PFSK-1 (cell line): ENCODE measurements at regions not wholly inside any gene's neighbourhood (a gene's known extent, or its start where the extent isn't known, plus 50 kb on each side); places are given as distances from the start of the nearest gene placed in this dataset.

Source experiments
- FOXP2 ChIP-seq: optimal IDR thresholded peaks from 2 replicates; pipeline ENCODE3; 2011; ENCODE audit warnings: borderline replicate concordance, control low read depth, inconsistent platforms; ENCODE audit not compliant: insufficient read depth; ENCODE audit errors: extremely low read length, extremely low read depth
- POLR2AphosphoS5 ChIP-seq: IDR thresholded peaks from 2 replicates; pipeline ENCODE4 v1.6.1; 2012; ENCODE audit warnings: low read depth, mild to moderate bottlenecking, control low read depth, low read length, moderate library complexity
- REST ChIP-seq, 2 experiments: IDR thresholded peaks; 2 replicates each; pipeline versions ENCODE4 v1.6.1 to v1.8.0; 2011 to 2012; ENCODE audit warnings: low read depth in 2 of 2, low read length in 2 of 2, control low read depth in 1 of 2, inconsistent platforms in 1 of 2, mild to moderate bottlenecking in 1 of 2, moderate library complexity in 1 of 2; ENCODE audit not compliant: insufficient read depth in 1 of 2
- SIN3A ChIP-seq: IDR thresholded peaks from 2 replicates; pipeline ENCODE4 v1.6.1; 2012; ENCODE audit warnings: mild to moderate bottlenecking, low read length, moderate library complexity, borderline replicate concordance; ENCODE audit not compliant: insufficient read depth
- TAF1 ChIP-seq: IDR thresholded peaks from 2 replicates; pipeline ENCODE4 v1.6.1; 2012; ENCODE audit warnings: low read length, control low read depth, borderline replicate concordance; ENCODE audit not compliant: insufficient read depth

GRCh38 chr6:137724018-137724403, 143.0 kb upstream of the TNFAIP3 start:
- TF ChIP-seq POLR2AphosphoS5: no peak
- TF ChIP-seq SIN3A: no peak
- TF ChIP-seq FOXP2: no peak
- no peak for TF ChIP-seq TAF1
- TF ChIP-seq REST (IDR thresholded peaks at IDR 0.05; ENCODE audit: insufficient read depth in 1 of 2, low read depth in 2 of 2, low read length in 2 of 2): no peak

- TF ChIP-seq TAF1: no peak
- TF ChIP-seq SIN3A: no peak
- TF ChIP-seq REST (IDR thresholded peaks at IDR 0.05; ENCODE audit: insufficient read depth in 1 of 2, low read depth in 2 of 2, low read length in 2 of 2): no peak
- TF ChIP-seq POLR2AphosphoS5: no peak
- no peak for TF ChIP-seq FOXP2
Measured at GRCh38 chr6:137724495-137725211, 142.4 kb upstream of the TNFAIP3 start.

GRCh38 chr6:137725949-137726348, 141.1 kb upstream of the TNFAIP3 start:
- TF ChIP-seq REST (IDR thresholded peaks at IDR 0.05; ENCODE audit: insufficient read depth in 1 of 2, low read depth in 2 of 2, low read length in 2 of 2): no peak
- TF ChIP-seq SIN3A: no peak
- TF ChIP-seq POLR2AphosphoS5: no peak
- no peak for TF ChIP-seq FOXP2
- TF ChIP-seq TAF1: no peak

GRCh38 chr6:137726582-137726981, 140.5 kb upstream of the TNFAIP3 start:
- TF ChIP-seq SIN3A (no peak), FOXP2 (no peak), REST (IDR thresholded peaks at IDR 0.05; ENCODE audit: insufficient read depth in 1 of 2, low read depth in 2 of 2, low read length in 2 of 2) (no peak), TAF1 (no peak), POLR2AphosphoS5 (no peak)
